ENCODE measurements at regions not wholly inside any gene's neighbourhood (a gene's known extent, or its start where the extent isn't known, plus 50 kb on each side); places are given as distances from the start of the nearest gene placed in this dataset.
"Not testable (repeated sequence)": the region's sequence is repeated elsewhere in the genome, so short reads cannot be mapped to it uniquely, and the experiment has no call there.

- TF ChIP-seq POLR2A (IDR thresholded peaks at IDR 0.05; ENCODE audit: low read depth, low read length) = no peak
Observed at GRCh38 chr5:25419684-25420083, 774.9 kb upstream of the CDH10 start.

DNA sequence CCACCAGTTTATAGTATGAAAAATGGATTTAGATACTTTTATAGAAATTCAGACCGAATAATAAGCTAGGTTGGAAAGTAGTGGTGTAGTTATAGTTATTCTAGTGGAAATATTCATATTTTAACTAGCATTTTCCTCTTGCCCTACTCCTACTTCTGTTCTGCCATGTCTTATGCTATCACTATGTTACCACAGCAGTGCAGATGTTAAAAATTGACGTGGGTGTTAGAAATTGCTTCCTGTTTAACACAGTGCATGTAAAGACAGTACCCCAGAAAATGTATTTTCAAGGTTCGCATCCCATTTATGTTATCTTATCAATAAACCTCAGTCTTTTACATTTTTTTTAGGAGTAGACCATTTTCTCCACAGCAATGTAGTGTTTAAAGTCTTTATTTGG lies 774.2 kb upstream of the CDH10 start:
- no peak for DNase-seq (ENCODE audit: insufficient read length, low spot score)
- TF ChIP-seq POLR2A (IDR thresholded peaks at IDR 0.05; ENCODE audit: low read depth, low read length) = no peak
- FAIRE-seq = peak; percentile 57

More at GRCh38 chr5:25419684-25420083, 774.9 kb upstream of the CDH10 start:
- DNase-seq (ENCODE audit: insufficient read length, low spot score) (no peak), FAIRE-seq (peak; percentile 53)

DNA sequence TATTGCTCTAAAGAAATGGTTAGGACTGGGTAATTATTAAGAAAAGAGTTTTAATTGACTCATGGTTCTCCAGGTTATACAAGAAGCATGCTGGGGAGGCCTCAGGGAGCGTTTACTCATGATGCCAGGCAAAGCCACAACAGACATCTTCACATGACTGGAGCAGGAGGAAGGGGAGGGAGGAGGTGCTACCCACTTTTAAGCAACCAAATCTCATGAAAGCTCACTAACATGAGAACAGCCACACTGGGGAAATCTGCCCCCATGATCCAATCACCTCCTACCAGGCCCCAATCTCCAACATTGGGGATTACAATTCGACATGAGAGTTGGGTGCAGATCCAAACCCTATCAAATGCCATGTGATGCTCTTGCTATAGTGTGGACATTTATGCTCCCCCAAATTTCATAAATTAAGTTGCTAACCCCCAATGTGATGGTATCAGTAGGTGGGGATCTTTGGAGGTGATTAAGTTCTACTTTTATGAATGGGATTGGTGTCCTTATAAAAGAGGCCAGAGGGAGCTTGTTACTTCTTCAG lies 773.6 kb upstream of the CDH10 start:
- no peak for TF ChIP-seq POLR2A (IDR thresholded peaks at IDR 0.05; ENCODE audit: low read depth, low read length)
- DNase-seq (ENCODE audit: insufficient read length, low spot score) = no peak
- FAIRE-seq = no peak

GRCh38 chr5:25416960-25417359 lies 772.2 kb upstream of the CDH10 start:
- peak; percentile 11 for FAIRE-seq
- no peak for DNase-seq (ENCODE audit: insufficient read length, low spot score)
- TF ChIP-seq POLR2A (IDR thresholded peaks at IDR 0.05; ENCODE audit: low read depth, low read length) = no peak

GRCh38 chr5:25415970-25416369 lies 771.2 kb upstream of the CDH10 start:
- no peak for DNase-seq (ENCODE audit: insufficient read length, low spot score)
- TF ChIP-seq POLR2A (IDR thresholded peaks at IDR 0.05; ENCODE audit: low read depth, low read length) = no peak
- no peak for FAIRE-seq

DNA sequence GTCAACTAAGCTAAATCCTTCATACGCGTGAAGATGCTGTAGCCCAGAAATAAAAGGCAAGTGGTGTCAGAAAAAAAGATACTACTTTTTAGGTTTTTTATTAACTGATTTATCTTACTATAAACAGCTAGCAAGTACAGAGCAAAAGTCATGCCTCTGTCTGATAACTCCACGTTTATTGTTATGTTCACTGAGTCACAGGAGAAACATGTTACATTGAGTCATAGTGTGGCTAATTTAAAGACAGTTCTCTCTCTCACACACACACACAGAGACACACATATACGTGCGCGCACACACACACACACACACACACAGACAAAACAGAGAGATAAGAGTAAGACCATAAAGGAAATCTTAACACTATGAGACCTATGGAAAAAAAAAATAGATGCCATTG lies 770.0 kb upstream of the CDH10 start:
- no peak for TF ChIP-seq POLR2A (IDR thresholded peaks at IDR 0.05; ENCODE audit: low read depth, low read length)
- DNase-seq (ENCODE audit: insufficient read length, low spot score) (peak; percentile 2), FAIRE-seq (peak; percentile 97)

DNA sequence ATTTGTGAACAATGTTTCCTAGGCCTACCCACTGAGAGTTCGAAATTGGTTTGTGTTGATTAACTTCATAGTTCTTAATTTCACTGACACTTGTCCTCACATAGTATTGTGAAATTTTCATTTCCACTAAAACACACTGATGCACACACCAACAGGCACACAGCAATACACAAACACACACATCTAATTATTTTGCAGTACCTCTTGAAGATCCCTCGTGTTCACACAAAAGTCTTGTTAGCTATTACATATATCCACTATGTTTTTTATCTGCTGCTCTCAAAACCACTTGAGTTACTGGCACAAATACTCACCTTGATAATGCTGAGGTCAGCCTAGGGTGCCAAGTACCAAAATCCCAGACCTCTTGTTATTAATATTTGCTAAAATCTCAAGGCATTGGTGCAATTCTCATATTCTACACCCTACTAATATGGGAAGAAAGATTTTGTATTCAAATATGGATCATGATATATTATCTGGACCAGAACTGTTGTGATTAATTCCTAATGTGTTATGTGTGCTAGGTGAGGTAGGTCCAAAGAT lies 767.4 kb upstream of the CDH10 start:
- DNase-seq (ENCODE audit: insufficient read length, low spot score) = no peak
- peak; percentile 53 for FAIRE-seq
- TF ChIP-seq POLR2A (IDR thresholded peaks at IDR 0.05; ENCODE audit: low read depth, low read length) = no peak

DNA sequence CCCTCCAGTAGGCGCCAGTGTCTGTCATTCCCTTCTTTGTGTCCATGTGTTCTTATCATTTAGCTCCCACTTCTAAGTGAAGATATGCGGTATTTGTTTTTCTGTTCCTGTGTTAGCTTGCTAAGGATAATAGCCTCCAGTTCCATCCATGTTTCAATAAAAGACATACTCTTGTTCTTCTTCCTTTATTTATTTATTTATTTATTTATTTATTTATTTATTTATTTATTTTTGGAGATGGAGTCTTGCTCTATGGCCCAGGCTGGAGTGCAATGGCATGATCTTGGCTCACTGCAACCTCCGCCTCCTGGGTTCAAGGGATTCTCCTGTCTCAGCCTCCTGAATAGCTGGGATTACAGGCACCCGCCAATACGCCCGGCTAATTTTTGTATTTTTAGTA lies 762.6 kb upstream of the CDH10 start:
- FAIRE-seq; DNase-seq (ENCODE audit: insufficient read length, low spot score): not testable (repeated sequence)

- FAIRE-seq = peak; percentile 73
- TF ChIP-seq POLR2A (IDR thresholded peaks at IDR 0.05; ENCODE audit: low read depth, low read length) = no peak
- no peak for DNase-seq (ENCODE audit: insufficient read length, low spot score)
Observed at GRCh38 chr5:25405850-25406249, 761.1 kb upstream of the CDH10 start.

DNA sequence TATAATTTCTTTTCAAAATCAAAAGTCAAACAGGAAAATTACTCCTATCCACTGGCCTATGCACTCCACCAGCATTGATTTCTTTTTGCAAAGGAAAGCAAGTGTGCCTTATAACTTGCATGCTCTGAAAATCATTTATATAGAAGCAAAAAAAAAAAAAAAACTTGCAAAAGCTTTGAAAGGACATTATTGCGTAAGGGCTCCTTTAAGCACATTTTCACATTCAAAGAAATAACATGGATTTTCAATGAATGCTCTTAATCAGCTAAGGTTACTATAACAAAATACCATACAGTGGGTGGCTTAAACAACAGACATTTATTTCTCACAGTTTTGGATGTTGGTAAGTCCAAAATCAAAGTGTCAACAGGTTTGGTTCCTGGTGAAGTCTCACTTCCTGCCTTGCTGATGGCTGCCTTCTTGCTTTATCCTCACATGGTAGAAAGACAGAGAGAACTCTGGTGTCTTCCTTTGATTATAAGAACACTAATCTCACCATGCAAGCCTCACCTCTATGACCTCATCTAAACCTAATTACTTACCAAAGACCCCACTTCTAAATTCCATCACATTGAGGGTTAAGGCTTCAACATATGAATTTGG lies 755.2 kb upstream of the CDH10 start:
- no peak for TF ChIP-seq POLR2A (IDR thresholded peaks at IDR 0.05; ENCODE audit: low read depth, low read length)
- no peak for DNase-seq (ENCODE audit: insufficient read length, low spot score)
- FAIRE-seq = peak; percentile 11

- DNase-seq (ENCODE audit: insufficient read length, low spot score) (no peak), FAIRE-seq (no peak)
- no peak for TF ChIP-seq POLR2A (IDR thresholded peaks at IDR 0.05; ENCODE audit: low read depth, low read length)
Observed at GRCh38 chr5:25393957-25394356, 749.2 kb upstream of the CDH10 start.

DNA sequence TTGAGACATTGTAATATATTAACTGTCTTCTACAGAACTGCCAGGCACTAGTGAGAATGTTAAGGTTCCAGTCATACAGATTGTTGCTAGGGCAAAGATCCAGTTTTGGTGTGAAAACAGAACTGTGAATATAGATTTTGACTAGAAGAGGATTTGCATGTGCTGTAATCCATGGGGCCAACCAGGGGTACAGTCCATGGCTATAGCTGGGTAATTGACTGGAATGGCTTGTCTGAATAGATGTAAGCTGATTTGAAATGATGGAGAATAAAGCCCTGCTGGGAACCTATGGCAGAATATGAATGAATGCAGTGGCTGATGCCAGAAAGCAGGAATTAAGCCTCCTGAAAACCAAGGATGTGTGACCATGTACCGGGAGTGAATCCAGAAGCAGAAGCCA lies 748.5 kb upstream of the CDH10 start:
- TF ChIP-seq POLR2A (IDR thresholded peaks at IDR 0.05; ENCODE audit: low read depth, low read length) = no peak
- FAIRE-seq (no peak), DNase-seq (ENCODE audit: insufficient read length, low spot score) (no peak)

- no peak for FAIRE-seq
- no peak for DNase-seq (ENCODE audit: insufficient read length, low spot score)
- no peak for TF ChIP-seq POLR2A (IDR thresholded peaks at IDR 0.05; ENCODE audit: low read depth, low read length)
Observed at GRCh38 chr5:25387953-25388352, 743.2 kb upstream of the CDH10 start.

DNA sequence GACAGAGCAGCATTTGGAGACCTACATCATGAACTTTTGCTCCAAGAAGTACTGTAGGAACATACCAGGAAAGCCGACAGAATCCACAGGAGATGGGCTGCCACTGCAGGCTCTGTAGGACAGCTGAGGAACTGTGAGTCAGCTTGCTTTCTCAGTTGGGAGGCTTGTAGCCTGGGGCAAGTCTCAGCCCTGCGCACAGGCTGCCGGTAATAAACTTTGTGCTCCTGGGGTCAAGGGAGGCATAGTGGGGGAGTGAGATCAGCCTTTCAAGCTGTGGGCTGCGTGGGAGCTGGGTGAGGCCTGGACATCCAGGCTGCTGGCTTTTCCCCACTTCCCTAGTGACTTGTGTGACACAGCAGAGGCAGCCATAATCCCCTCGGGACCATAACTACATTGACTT lies 718.0 kb upstream of the CDH10 start:
- no peak for TF ChIP-seq POLR2A (IDR thresholded peaks at IDR 0.05; ENCODE audit: low read depth, low read length)
- DNase-seq (ENCODE audit: insufficient read length, low spot score) (peak; percentile 50), FAIRE-seq (peak; percentile 99)

GRCh38 chr5:25358919-25359318 lies 714.1 kb upstream of the CDH10 start:
- FAIRE-seq (no peak), DNase-seq (ENCODE audit: insufficient read length, low spot score) (no peak)

More at GRCh38 chr5:25358919-25359318, 714.1 kb upstream of the CDH10 start:
- no peak for TF ChIP-seq POLR2A (IDR thresholded peaks at IDR 0.05; ENCODE audit: low read depth, low read length)
